HCT116 (cell line): ENCODE measurements at regions not wholly inside any gene's neighbourhood (a gene's known extent, or its start where the extent isn't known, plus 50 kb on each side); places are given as distances from the start of the nearest gene placed in this dataset.

Experiments
- ATAC-seq: fragments of 200-7000 bp; cut with Tn5 transposase; 2 replicates; pipeline ENCODE4 v1.9.1; 2020; ENCODE audit warnings: mild to moderate bottlenecking, moderate library complexity
- BruUV-seq: library from RNA; stranded (reverse); fragments of 400-500 nt; replicated peaks from 2 replicates; lab custom pipeline; 2021; lab: Mats Ljungman, UMichigan
- CTCF ChIA-PET: fragments of 300-600 bp; sonication (Branson Sonifier 250); formaldehyde crosslinking; loops from one replicate; lab custom pipeline; 2021; ENCODE audit warnings: antibody characterized with exemption; lab: Charles Lee
- POLR2A ChIA-PET: fragments of 300-600, 350-600 bp; sonication (Branson Sonifier 250); formaldehyde crosslinking; loops from one replicate; lab custom pipeline; 2021; ENCODE audit warnings: antibody characterized with exemption; lab: Charles Lee
- RAD21 ChIA-PET, 2 experiments: fragments of 300-600 bp; sonication (Branson Sonifier 250); formaldehyde crosslinking; loops; one replicate each; lab custom pipeline; 2023; ENCODE audit warnings: low total read pairs in 2 of 2; ENCODE audit not compliant: uncharacterized antibody in 2 of 2, unreplicated experiment in 2 of 2, low non-redundant PET in 1 of 2; lab: Charles Lee
- DNase-seq: peaks from one replicate; pipeline ENCODE4 v3.0.0-alpha.2; 2010; ENCODE audit warnings: low read depth, low spot score
- H2AFZ ChIP-seq: fragments of 200-600 bp; shearing (Covaris generic), sonication (generic); 2 replicates; pipeline ENCODE4 v1.6.1; 2017; ENCODE audit warnings: low read depth, mixed run types, mixed read lengths, antibody characterized with exemption, low read length; ENCODE audit not compliant: poor library complexity, severe bottlenecking
- H3K27ac ChIP-seq: 2 replicates; pipeline ENCODE4 v1.5.1; 2012; ENCODE audit warnings: low read depth, low read length
- H3K27me3 ChIP-seq: fragments of 200-600 bp; sonication (generic); 2 replicates; pipeline ENCODE4 v1.6.1; 2016; ENCODE audit warnings: mixed run types, low read length, mixed read lengths; ENCODE audit not compliant: insufficient read depth
- H3K36me3 ChIP-seq, 2 experiments: fragments of 200-500 bp in 1 of 2; fragments of 200-600 bp in 1 of 2; sonication (Bioruptor generic) in 1 of 2; sonication (generic) in 1 of 2; 2 replicates each; pipeline versions ENCODE4 v1.5.1 to v1.6.1; 2014 to 2016; ENCODE audit warnings: low read length in 2 of 2, inconsistent platforms in 1 of 2, mixed read lengths in 1 of 2, mixed run types in 1 of 2; ENCODE audit not compliant: insufficient read depth in 2 of 2, control insufficient read depth in 1 of 2
- H3K4me1 ChIP-seq, 2 experiments: fragments of 200-600 bp in 1 of 2; sonication (generic) in 1 of 2; 2 replicates each; pipeline versions ENCODE4 v1.5.1 to v1.6.1; 2012 to 2017; ENCODE audit warnings: low read length in 2 of 2, inconsistent platforms in 1 of 2, mild to moderate bottlenecking in 1 of 2, mixed read lengths in 1 of 2, mixed run types in 1 of 2, moderate library complexity in 1 of 2; ENCODE audit not compliant: insufficient read depth in 2 of 2, control insufficient read depth in 1 of 2
- H3K4me2 ChIP-seq: fragments of 200-600 bp; sonication (generic); 2 replicates; pipeline ENCODE4 v1.6.1; 2017; ENCODE audit warnings: mixed run types, low read length, mixed read lengths
- H3K4me3 ChIP-seq, 2 experiments: fragments of 200-600 bp in 1 of 2; sonication (generic) in 1 of 2; replicated peaks in 1 of 2; 2 replicates each; pipeline ENCODE4 v1.5.1; 2011 to 2016; ENCODE audit warnings: low read length in 2 of 2, control low read depth in 1 of 2, low read depth in 1 of 2, mild to moderate bottlenecking in 1 of 2, mixed read lengths in 1 of 2, mixed run types in 1 of 2
- H3K79me2 ChIP-seq: fragments of 200-600 bp; sonication (generic); 2 replicates; pipeline ENCODE4 v1.6.1; 2017; ENCODE audit warnings: mild to moderate bottlenecking, mixed run types, low read length, moderate library complexity, mixed read lengths; ENCODE audit not compliant: insufficient read depth
- H3K9ac ChIP-seq: fragments of 200-600 bp; sonication (generic); 2 replicates; pipeline ENCODE4 v1.6.1; 2016; ENCODE audit warnings: low read length, mixed read lengths
- H3K9me2 ChIP-seq: fragments of 200-600 bp; sonication (generic), shearing (Covaris generic); 2 replicates; pipeline ENCODE4 v1.6.1; 2017; ENCODE audit warnings: mixed run types, mild to moderate bottlenecking, moderate library complexity; ENCODE audit not compliant: insufficient read depth
- H3K9me3 ChIP-seq, 2 experiments: fragments of 200-500 bp in 1 of 2; fragments of 200-600 bp in 1 of 2; sonication (Bioruptor generic) in 1 of 2; sonication (generic) in 1 of 2; 2 replicates each; pipeline ENCODE4 v1.6.1; 2014 to 2017; ENCODE audit warnings: low read length in 2 of 2, mixed read lengths in 2 of 2, inconsistent platforms in 1 of 2, low read depth in 1 of 2, mild to moderate bottlenecking in 1 of 2, mixed run types in 1 of 2, moderate library complexity in 1 of 2; ENCODE audit not compliant: control insufficient read depth in 1 of 2, insufficient read depth in 1 of 2
- H4K20me1 ChIP-seq: fragments of 200-600 bp; sonication (generic), shearing (Covaris generic); 2 replicates; pipeline ENCODE4 v1.6.1; 2017; ENCODE audit warnings: mixed run types, mild to moderate bottlenecking, moderate library complexity; ENCODE audit not compliant: insufficient read depth
- CBX3 ChIP-seq: IDR thresholded peaks from 2 replicates; pipeline ENCODE4 v1.6.1; 2012; ENCODE audit warnings: low read depth
- CEBPB ChIP-seq: IDR thresholded peaks from 2 replicates; pipeline ENCODE4 v1.6.1; 2012; ENCODE audit warnings: low read depth
- CTCF ChIP-seq, 3 experiments: fragments of 200-600 bp in 1 of 3; sonication (generic) in 1 of 3; IDR thresholded peaks in 2 of 3; conservative IDR thresholded peaks in 1 of 3; 2 replicates each; pipeline ENCODE4 v1.5.1; 2012 to 2017; ENCODE audit warnings: low read depth in 2 of 3, low read length in 2 of 3, antibody characterized with exemption in 1 of 3, borderline replicate concordance in 1 of 3, control low read depth in 1 of 3, mild to moderate bottlenecking in 1 of 3, mixed read lengths in 1 of 3, mixed run types in 1 of 3, moderate library complexity in 1 of 3; ENCODE audit not compliant: insufficient read depth in 1 of 3
- EGR1 ChIP-seq: IDR thresholded peaks from 2 replicates; pipeline ENCODE4 v1.6.1; 2012; ENCODE audit warnings: low read depth
- ELF1 ChIP-seq: IDR thresholded peaks from 2 replicates; pipeline ENCODE4 v1.6.1; 2012; ENCODE audit warnings: low read depth, borderline replicate concordance
- EZH2 ChIP-seq: fragments of 200-600 bp; sonication (generic); IDR thresholded peaks from 2 replicates; pipeline ENCODE4 v1.6.1; 2017; ENCODE audit warnings: antibody characterized with exemption, mixed run types
- FOSL1 ChIP-seq: IDR thresholded peaks from 2 replicates; pipeline ENCODE4 v1.6.1; 2012; ENCODE audit warnings: low read depth
- JUND ChIP-seq: IDR thresholded peaks from 2 replicates; pipeline ENCODE4 v1.6.1; 2012
- POLR2A ChIP-seq: IDR thresholded peaks from 2 replicates; pipeline ENCODE4 v1.7.0; 2011; ENCODE audit warnings: borderline replicate concordance; ENCODE audit not compliant: insufficient read depth, insufficient read length; ENCODE audit errors: extremely low read depth
- POLR2AphosphoS5 ChIP-seq: IDR thresholded peaks from 2 replicates; pipeline ENCODE4 v1.6.1; 2011; ENCODE audit warnings: mild to moderate bottlenecking, low read depth, low read length, moderate library complexity
- RAD21 ChIP-seq: IDR thresholded peaks from 2 replicates; pipeline ENCODE4 v1.6.1; 2012; ENCODE audit warnings: low read depth, mild to moderate bottlenecking
- REST ChIP-seq: IDR thresholded peaks from 2 replicates; pipeline ENCODE4 v1.6.1; 2012; ENCODE audit warnings: low read depth
- SIN3A ChIP-seq: IDR thresholded peaks from 2 replicates; pipeline ENCODE4 v1.6.1; 2012; ENCODE audit warnings: low read depth
- SP1 ChIP-seq: IDR thresholded peaks from 2 replicates; pipeline ENCODE4 v1.6.1; 2012; ENCODE audit warnings: low read depth
- SRF ChIP-seq: IDR thresholded peaks from 2 replicates; pipeline ENCODE4 v1.6.1; 2012; ENCODE audit warnings: low read depth
- TCF7L2 ChIP-seq: IDR thresholded peaks from 2 replicates; pipeline ENCODE4 v1.7.0; 2011; ENCODE audit warnings: borderline replicate concordance, inconsistent platforms; ENCODE audit not compliant: insufficient read depth, insufficient read length; ENCODE audit errors: extremely low read depth
- YY1 ChIP-seq: IDR thresholded peaks from 2 replicates; pipeline ENCODE4 v1.6.1; 2011; ENCODE audit warnings: low read length, low read depth, moderate library complexity, mild to moderate bottlenecking; ENCODE audit not compliant: insufficient replicate concordance; ENCODE audit errors: extremely low read depth
- ZBTB33 ChIP-seq: IDR thresholded peaks from 2 replicates; pipeline ENCODE4 v1.6.1; 2011; ENCODE audit warnings: mild to moderate bottlenecking, low read length, moderate library complexity; ENCODE audit not compliant: insufficient replicate concordance; ENCODE audit errors: extremely low read depth
- ZFX ChIP-seq: fragments of 450-650 bp; IDR thresholded peaks from 2 replicates; pipeline ENCODE4 v1.6.1; 2017
- ZNF274 ChIP-seq: fragments of 200-500 bp; sonication (Bioruptor generic); IDR thresholded peaks from 2 replicates; pipeline ENCODE4 v1.6.1; 2014; ENCODE audit warnings: mild to moderate bottlenecking, low read depth, low read length, inconsistent platforms
- intact Hi-C: fragments of 100-400 bp; cut with micrococcal nuclease; formaldehyde crosslinking; loops from 2 replicates; pipeline ENCODE4 v1.10.0; 2022

- Histone ChIP-seq H3K27me3 (peaks cover 9% of the 10 kb centered on the region; the same call in 1 of the 2 replicates), H3K4me3 (no peak overlapping the region), H3K79me2 (no peaks in the 10 kb centered on the region), H3K27ac (no peak overlapping the region), H3K4me2 (no peak overlapping the region), H4K20me1 (no peaks in the 10 kb centered on the region), H3K4me1 (no peaks in the 10 kb centered on the region), H3K9ac (no peak overlapping the region)
- ATAC-seq = no peak
- ChIA-PET CTCF (no interaction called here), POLR2A (no interaction called here)
- BruUV-seq = no TSS peak
- intact Hi-C loops = no loop called here
- TF ChIP-seq CEBPB = no peak
- TF ChIP-seq TCF7L2 = no peak
- no peak for TF ChIP-seq YY1
- no peak for TF ChIP-seq CTCF (IDR thresholded peaks at IDR 0.05 in 2 of 3, conservative IDR thresholded peaks at IDR 0.05 in 1 of 3; ENCODE audit: borderline replicate concordance in 1 of 3, insufficient read depth in 1 of 3, low read depth in 2 of 3, low read length in 2 of 3)
- no peak for TF ChIP-seq ZNF274
- no peak for TF ChIP-seq EZH2
- no peak for TF ChIP-seq SP1
- no peak for TF ChIP-seq JUND
- TF ChIP-seq RAD21 = no peak
- TF ChIP-seq SRF = no peak
- no peak for TF ChIP-seq ZBTB33
- TF ChIP-seq SIN3A = no peak
- TF ChIP-seq POLR2AphosphoS5 = no peak
- no peak for TF ChIP-seq REST
- TF ChIP-seq POLR2A = no peak
- TF ChIP-seq FOSL1 = no peak
- TF ChIP-seq EGR1 = no peak
- TF ChIP-seq ELF1 = no peak
- no peak for TF ChIP-seq ZFX
- TF ChIP-seq CBX3 = no peak
- TF ChIP-seq, all 23 proteins: peak for 0
- RAD21 ChIA-PET = no interaction called here
- H3K36me3 ChIP-seq = no peaks in the 10 kb centered on the region
- no peaks in the 10 kb centered on the region for H3K9me2 ChIP-seq
- no peak for DNase-seq
- no peaks in the 10 kb centered on the region for H3K9me3 ChIP-seq
- no peak overlapping the region for H2AFZ ChIP-seq
Measured at GRCh38 chr16:9522614-9523013, 431.2 kb downstream of the HAPSTR1 start.
